HG03159 (cell line): ENCODE measurements at regions not wholly inside any gene's neighbourhood (a gene's known extent, or its start where the extent isn't known, plus 50 kb on each side); places are given as distances from the start of the nearest gene placed in this dataset.
"Not testable (repeated sequence)": the region's sequence is repeated elsewhere in the genome, so short reads cannot be mapped to it uniquely, and the experiment has no call there.

ENCODE experiments used
- ATAC-seq: cut with Tn5 transposase; IDR thresholded peaks from one replicate; pipeline ENCODE4 v1.9.1; 2021; ENCODE audit warnings: mild to moderate bottlenecking, moderate library complexity; ENCODE audit not compliant: unreplicated experiment

- ATAC-seq, result not testable (repeated sequence)
These were observed 61.7 kb downstream of the RHOU start for GRCh38 chr1:228796945-228797344.

- ATAC-seq, result no peak
These were observed 62.8 kb downstream of the RHOU start for GRCh38 chr1:228798035-228798434.

GRCh38 chr1:228798548-228798947, 63.3 kb downstream of the RHOU start:
- no peak for ATAC-seq

- no peak for ATAC-seq
These were observed 64.6 kb downstream of the RHOU start for GRCh38 chr1:228799924-228800323.

- no peak for ATAC-seq
These were observed 65.8 kb downstream of the RHOU start for GRCh38 chr1:228801068-228801467.

GRCh38 chr1:228802386-228803220, 67.3 kb downstream of the RHOU start:
- ATAC-seq, result no peak

- ATAC-seq, result no peak
These were observed 68.1 kb downstream of the RHOU start for GRCh38 chr1:228803421-228803820.

- ATAC-seq, result no peak
These were observed 68.9 kb downstream of the RHOU start for GRCh38 chr1:228804173-228804572.

- ATAC-seq, result peak; percentile 56
These were observed 69.5 kb downstream of the RHOU start for GRCh38 chr1:228804640-228805413.

GRCh38 chr1:228807904-228808605, 72.8 kb downstream of the RHOU start:
- no peak for ATAC-seq

GRCh38 chr1:228809621-228810394, 74.5 kb downstream of the RHOU start:
- no peak for ATAC-seq

GRCh38 chr1:228810395-228810758, 75.1 kb downstream of the RHOU start:
- no peak for ATAC-seq

GRCh38 chr1:228810878-228811711, 75.8 kb downstream of the RHOU start:
- peak; percentile 73 for ATAC-seq

GRCh38 chr1:228811712-228812305, 76.5 kb downstream of the RHOU start:
- no peak for ATAC-seq

GRCh38 chr1:228812961-228813360, 77.7 kb downstream of the RHOU start:
- ATAC-seq, result no peak

- no peak for ATAC-seq
These were observed 78.9 kb downstream of the RHOU start for GRCh38 chr1:228814176-228814575.

- ATAC-seq, result no peak
These were observed 83.0 kb downstream of the RHOU start for GRCh38 chr1:228818296-228818695.

- no peak for ATAC-seq
These were observed 83.8 kb downstream of the RHOU start for GRCh38 chr1:228818928-228819630.

GRCh38 chr1:228821252-228821651, 86.0 kb downstream of the RHOU start:
- ATAC-seq, result no peak
